Caco-2 (cell line): ENCODE measurements at regions not wholly inside any gene's neighbourhood (a gene's known extent, or its start where the extent isn't known, plus 50 kb on each side); places are given as distances from the start of the nearest gene placed in this dataset.
A peak's percentile ranks its signal among the peaks of the same experiment; 100 is the strongest.
"Not testable (repeated sequence)": the region's sequence is repeated elsewhere in the genome, so short reads cannot be mapped to it uniquely, and the experiment has no call there.

Source experiments
- BruUV-seq: library from RNA; stranded (reverse); fragments of 400-500 nt; replicated peaks from 2 replicates; lab custom pipeline; 2021; lab: Mats Ljungman, UMichigan
- CTCF ChIA-PET: fragments of 300-600 bp; sonication (Branson Sonifier 250); formaldehyde crosslinking; loops from one replicate; lab custom pipeline; 2022; ENCODE audit warnings: antibody characterized with exemption; lab: Charles Lee
- POLR2A ChIA-PET: fragments of 300-600 bp; sonication (Branson Sonifier 250); formaldehyde crosslinking; loops from one replicate; lab custom pipeline; 2022; ENCODE audit warnings: antibody characterized with exemption; lab: Charles Lee
- DNase-seq, 2 experiments: peaks; one replicate each; pipeline versions ENCODE4 v3.0.0 to v3.0.0-alpha.2; 2020 to 2022
- H3K27me3 ChIP-seq: replicated peaks from 2 replicates; pipeline ENCODE4 v1.6.0; 2011; ENCODE audit warnings: low read length; ENCODE audit not compliant: control insufficient read depth, insufficient read depth
- H3K36me3 ChIP-seq: 2 replicates; pipeline ENCODE4 v1.5.1; 2011; ENCODE audit warnings: low read length; ENCODE audit not compliant: control insufficient read depth, insufficient read depth
- H3K4me1 ChIP-seq: fragments of 250-450 bp; sonication (Bioruptor Pico); 2 replicates; pipeline ENCODE4 v1.5.1; 2020; ENCODE audit warnings: mild to moderate bottlenecking
- H3K4me3 ChIP-seq: 2 replicates; pipeline ENCODE4 v1.5.1; 2011; ENCODE audit warnings: low read depth, mild to moderate bottlenecking, control low read depth, low read length
- H3K9me3 ChIP-seq: fragments of 250-450 bp; sonication (Bioruptor Pico); 2 replicates; pipeline ENCODE4 v1.5.1; 2020; ENCODE audit warnings: mild to moderate bottlenecking, moderate library complexity
- H3K27ac Mint-ChIP-seq: one replicate; pipeline ENCODE4 v1.8.0; 2022; ENCODE audit warnings: mixed read lengths; ENCODE audit not compliant: unreplicated experiment
- H3K27me3 Mint-ChIP-seq: one replicate; pipeline ENCODE4 v1.8.0; 2022; ENCODE audit warnings: mixed read lengths; ENCODE audit not compliant: insufficient read depth, unreplicated experiment
- H3K36me3 Mint-ChIP-seq: one replicate; pipeline ENCODE4 v1.8.0; 2022; ENCODE audit warnings: mild to moderate bottlenecking, mixed read lengths; ENCODE audit not compliant: insufficient read depth, unreplicated experiment
- H3K4me1 Mint-ChIP-seq: one replicate; pipeline ENCODE4 v1.8.0; 2022; ENCODE audit warnings: low read depth, mixed read lengths; ENCODE audit not compliant: unreplicated experiment
- H3K4me3 Mint-ChIP-seq: one replicate; pipeline ENCODE4 v1.8.0; 2022; ENCODE audit warnings: mild to moderate bottlenecking, moderate library complexity, mixed read lengths; ENCODE audit not compliant: unreplicated experiment
- H3K9me3 Mint-ChIP-seq: one replicate; pipeline ENCODE4 v1.8.0; 2022; ENCODE audit warnings: mixed read lengths; ENCODE audit not compliant: unreplicated experiment
- CTCF ChIP-seq, 2 experiments: fragments of 200-600 bp in 1 of 2; IDR thresholded peaks; 1 replicate in 1 of 2; 2 replicates in 1 of 2; pipeline versions ENCODE4 v1.5.1 to v1.8.0; 2011 to 2022; ENCODE audit warnings: antibody characterized with exemption in 1 of 2, control low read depth in 1 of 2, inconsistent platforms in 1 of 2, low read depth in 1 of 2, low read length in 1 of 2, mild to moderate bottlenecking in 1 of 2, moderate library complexity in 1 of 2; ENCODE audit not compliant: insufficient read depth in 1 of 2, severe bottlenecking in 1 of 2, unreplicated experiment in 1 of 2
- intact Hi-C: fragments of 100-400 bp; cut with micrococcal nuclease; formaldehyde crosslinking; loops from one replicate; pipeline ENCODE4 v1.10.0; 2022; ENCODE audit not compliant: unreplicated experiment

GRCh38 chr2:37573451-37574388, 97.7 kb downstream of the CDC42EP3 start:
- H3K27ac Mint-ChIP-seq, result peak overlapping the region; percentile 56
- TF ChIP-seq CTCF (IDR thresholded peaks at IDR 0.05; ENCODE audit: insufficient read depth in 1 of 2, low read depth in 1 of 2, low read length in 1 of 2, severe bottlenecking in 1 of 2, unreplicated experiment in 1 of 2), result no peak
- H3K4me1 Mint-ChIP-seq, result peaks cover 50% of the 10 kb centered on the region
- no peaks in the 10 kb centered on the region for H3K27me3 Mint-ChIP-seq
- ChIA-PET CTCF (interaction anchor here (1.2 kb wide), 1 partner anchor 159 kb away, joined by 5 read pairs; no protein-coding TSS in a partner anchor), POLR2A (interaction anchor here (0.5 to 0.6 kb wide), 2 partner anchors 10 to 12 kb away, joined by 4 to 9 read pairs; no protein-coding TSS in a partner anchor)
- H3K9me3 ChIP-seq, result no peaks in the 10 kb centered on the region
- intact Hi-C loops, result loop anchor here (5.0 kb wide), 1 partner anchor 39 kb away; no protein-coding TSS in a partner anchor
- DNase-seq, result no peak
- H3K36me3 ChIP-seq, result no peaks in the 10 kb centered on the region
- no TSS peak for BruUV-seq
- H3K4me1 ChIP-seq, result peaks cover 36% of the 10 kb centered on the region
- no peaks in the 10 kb centered on the region for H3K9me3 Mint-ChIP-seq
- peaks cover 13% of the 10 kb centered on the region for H3K36me3 Mint-ChIP-seq
- no peak overlapping the region for H3K4me3 Mint-ChIP-seq
- H3K4me3 ChIP-seq, result no peak overlapping the region
- H3K27me3 ChIP-seq, result no peaks in the 10 kb centered on the region

GRCh38 chr2:37575780-37576179, 95.7 kb downstream of the CDC42EP3 start:
- ChIA-PET CTCF (interaction anchor here (0.7 kb wide), 1 partner anchor 8 kb away, joined by 4 read pairs; no protein-coding TSS in a partner anchor), POLR2A (no interaction called here)
- Mint-ChIP-seq H3K9me3 (peaks cover 9% of the 10 kb centered on the region), H3K27ac (no peak overlapping the region), H3K36me3 (peaks cover 10% of the 10 kb centered on the region), H3K4me3 (no peak overlapping the region), H3K4me1 (peaks cover 29% of the 10 kb centered on the region), H3K27me3 (no peaks in the 10 kb centered on the region)
- H3K4me3 ChIP-seq, result no peak overlapping the region
- H3K4me1 ChIP-seq, result peaks cover 17% of the 10 kb centered on the region
- intact Hi-C loops, result loop anchor here (2.0 kb wide), 1 partner anchor 301 kb away; no protein-coding TSS in a partner anchor
- no peaks in the 10 kb centered on the region for H3K27me3 ChIP-seq
- no peaks in the 10 kb centered on the region for H3K9me3 ChIP-seq
- no peaks in the 10 kb centered on the region for H3K36me3 ChIP-seq
- no peak for DNase-seq
- TF ChIP-seq CTCF (IDR thresholded peaks at IDR 0.05; ENCODE audit: insufficient read depth in 1 of 2, low read depth in 1 of 2, low read length in 1 of 2, severe bottlenecking in 1 of 2, unreplicated experiment in 1 of 2), result no peak
- BruUV-seq, result no TSS peak

GRCh38 chr2:37576194-37576593, 95.2 kb downstream of the CDC42EP3 start:
- peaks cover 13% of the 10 kb centered on the region for H3K4me1 ChIP-seq
- H3K27ac Mint-ChIP-seq, result not testable (repeated sequence)

More at GRCh38 chr2:37576194-37576593, 95.2 kb downstream of the CDC42EP3 start:
- H3K27me3 Mint-ChIP-seq, H3K9me3 Mint-ChIP-seq, H3K27me3 ChIP-seq, DNase-seq, H3K9me3 ChIP-seq, H3K36me3 ChIP-seq, POLR2A ChIA-PET, H3K4me3 ChIP-seq, H3K36me3 Mint-ChIP-seq, H3K4me3 Mint-ChIP-seq, BruUV-seq: not testable (repeated sequence)
- intact Hi-C loops, result loop anchor here (2.0 kb wide), 1 partner anchor 301 kb away; no protein-coding TSS in a partner anchor
- CTCF ChIA-PET, result interaction anchor here (0.7 kb wide), 1 partner anchor 9 kb away, joined by 4 read pairs; no protein-coding TSS in a partner anchor
- peaks cover 25% of the 10 kb centered on the region for H3K4me1 Mint-ChIP-seq
